ENCODE measurements at regions not wholly inside any gene's neighbourhood (a gene's known extent, or its start where the extent isn't known, plus 50 kb on each side); places are given as distances from the start of the nearest gene placed in this dataset.

GRCh38 chr3:175898194-175898593 is 1039.1 kb downstream of the NAALADL2 start:
- no peak for TF ChIP-seq CTCF (IDR thresholded peaks at IDR 0.05; ENCODE audit: low read depth, low read length)
- no peak for DNase-seq (ENCODE audit: low read depth in 2 of 2)
- H3K4me3 ChIP-seq (replicated peaks in 1 of 2; ENCODE audit: low read depth in 2 of 2, low read length in 2 of 2): no peak overlapping the region

- H3K4me3 ChIP-seq (replicated peaks in 1 of 2; ENCODE audit: low read depth in 2 of 2, low read length in 2 of 2): no peak overlapping the region
- no peak for TF ChIP-seq CTCF (IDR thresholded peaks at IDR 0.05; ENCODE audit: low read depth, low read length)
- DNase-seq (ENCODE audit: low read depth in 2 of 2): no peak
Measured at GRCh38 chr3:175896655-175897054, 1037.5 kb downstream of the NAALADL2 start.

- no peak overlapping the region for H3K4me3 ChIP-seq (replicated peaks in 1 of 2; ENCODE audit: low read depth in 2 of 2, low read length in 2 of 2)
- DNase-seq (ENCODE audit: low read depth in 2 of 2): no peak
- no peak for TF ChIP-seq CTCF (IDR thresholded peaks at IDR 0.05; ENCODE audit: low read depth, low read length)
Measured at GRCh38 chr3:175895731-175896130, 1036.6 kb downstream of the NAALADL2 start.

- no peak for TF ChIP-seq CTCF (IDR thresholded peaks at IDR 0.05; ENCODE audit: low read depth, low read length)
Measured at GRCh38 chr3:175893566-175893965, 1034.4 kb downstream of the NAALADL2 start.

GRCh38 chr3:175890066-175890465 is 1030.9 kb downstream of the NAALADL2 start:
- TF ChIP-seq CTCF (IDR thresholded peaks at IDR 0.05; ENCODE audit: low read depth, low read length): no peak
- no peak overlapping the region for H3K4me3 ChIP-seq (replicated peaks in 1 of 2; ENCODE audit: low read depth in 2 of 2, low read length in 2 of 2)
- DNase-seq (ENCODE audit: low read depth in 2 of 2): no peak

More at GRCh38 chr3:175893566-175893965, 1034.4 kb downstream of the NAALADL2 start:
- no peak overlapping the region for H3K4me3 ChIP-seq (replicated peaks in 1 of 2; ENCODE audit: low read depth in 2 of 2, low read length in 2 of 2)
- DNase-seq (ENCODE audit: low read depth in 2 of 2): no peak

DNA sequence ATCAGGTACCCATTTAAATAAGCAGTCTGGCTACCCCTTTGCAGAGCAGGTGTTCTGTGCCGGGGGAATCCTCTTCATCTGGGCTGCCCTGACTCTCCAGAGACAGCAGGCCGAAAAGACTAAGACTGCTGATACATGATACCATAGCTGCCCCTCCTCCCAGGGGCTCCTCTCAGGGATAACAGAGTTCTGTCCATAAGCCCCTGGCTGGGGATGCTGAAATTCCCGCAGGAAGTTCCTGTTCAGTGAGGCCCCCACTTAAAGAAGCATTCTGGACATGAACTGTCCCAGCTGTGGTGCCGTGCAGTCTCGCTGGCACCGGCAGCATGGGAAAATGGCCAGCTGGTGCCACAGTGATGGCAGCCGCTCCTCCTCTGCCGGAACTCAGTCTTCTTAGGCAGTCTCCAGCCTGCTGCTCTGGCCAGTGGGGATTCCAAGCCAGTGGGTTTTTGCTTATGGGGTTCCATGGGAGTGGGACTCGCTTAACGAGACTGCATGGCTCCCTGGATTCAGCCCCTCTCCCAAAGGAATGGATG is 1026.2 kb downstream of the NAALADL2 start:
- H3K4me3 ChIP-seq (replicated peaks in 1 of 2; ENCODE audit: low read depth in 2 of 2, low read length in 2 of 2): no peak overlapping the region
- no peak for DNase-seq (ENCODE audit: low read depth in 2 of 2)
- TF ChIP-seq CTCF (IDR thresholded peaks at IDR 0.05; ENCODE audit: low read depth, low read length): no peak

GRCh38 chr3:175879417-175879816 is 1020.3 kb downstream of the NAALADL2 start:
- H3K4me3 ChIP-seq (replicated peaks in 1 of 2; ENCODE audit: low read depth in 2 of 2, low read length in 2 of 2): no peak overlapping the region
- TF ChIP-seq CTCF (IDR thresholded peaks at IDR 0.05; ENCODE audit: low read depth, low read length): no peak
- no peak for DNase-seq (ENCODE audit: low read depth in 2 of 2)

All from cardiac fibroblast (primary cell).